GM23248 (cell line): ENCODE measurements at regions not wholly inside any gene's neighbourhood (a gene's known extent, or its start where the extent isn't known, plus 50 kb on each side); places are given as distances from the start of the nearest gene placed in this dataset.

Experiments used
- EZH2 ChIP-seq: fragments of 200-600 bp; sonication (generic); IDR thresholded peaks from 2 replicates; pipeline ENCODE4 v1.6.1; 2018; ENCODE audit warnings: antibody characterized with exemption, mild to moderate bottlenecking; ENCODE audit not compliant: insufficient read depth, poor library complexity, severe bottlenecking
- EZH2phosphoT487 ChIP-seq: fragments of 200-600 bp; sonication (generic); IDR thresholded peaks from 2 replicates; pipeline ENCODE4 v1.6.1; 2018; ENCODE audit warnings: antibody characterized with exemption, moderate library complexity, mild to moderate bottlenecking, low read depth; ENCODE audit not compliant: insufficient read depth

- no peak for TF ChIP-seq EZH2
- TF ChIP-seq EZH2phosphoT487, result no peak
These were observed 465.4 kb upstream of the FBXO33 start for GRCh38 chr14:39897657-39898056.
